ENCODE measurements at regions not wholly inside any gene's neighbourhood (a gene's known extent, or its start where the extent isn't known, plus 50 kb on each side); places are given as distances from the start of the nearest gene placed in this dataset.

DNA sequence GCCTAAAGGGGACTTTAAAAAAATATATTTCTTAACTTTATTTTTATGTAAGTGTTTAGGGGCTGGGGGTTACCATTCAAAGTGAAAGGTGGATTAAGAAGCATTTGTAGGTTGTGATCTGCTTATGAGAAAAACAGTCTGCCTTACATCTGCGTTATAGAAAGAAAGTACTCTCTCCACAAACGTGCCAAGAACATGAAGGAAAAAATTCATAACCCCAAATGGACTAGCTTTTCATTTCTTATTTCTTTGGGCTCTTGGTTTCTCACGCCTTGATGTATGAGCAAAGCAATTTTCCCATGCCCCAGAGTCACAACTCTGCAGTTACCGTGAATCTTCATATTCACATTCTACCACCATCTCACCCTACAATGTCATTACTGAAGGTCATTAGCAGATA is 1165.1 kb upstream of the ADGRL4 start:
- no peak overlapping the region for H3K27ac ChIP-seq
- TF ChIP-seq, protein P1, sequence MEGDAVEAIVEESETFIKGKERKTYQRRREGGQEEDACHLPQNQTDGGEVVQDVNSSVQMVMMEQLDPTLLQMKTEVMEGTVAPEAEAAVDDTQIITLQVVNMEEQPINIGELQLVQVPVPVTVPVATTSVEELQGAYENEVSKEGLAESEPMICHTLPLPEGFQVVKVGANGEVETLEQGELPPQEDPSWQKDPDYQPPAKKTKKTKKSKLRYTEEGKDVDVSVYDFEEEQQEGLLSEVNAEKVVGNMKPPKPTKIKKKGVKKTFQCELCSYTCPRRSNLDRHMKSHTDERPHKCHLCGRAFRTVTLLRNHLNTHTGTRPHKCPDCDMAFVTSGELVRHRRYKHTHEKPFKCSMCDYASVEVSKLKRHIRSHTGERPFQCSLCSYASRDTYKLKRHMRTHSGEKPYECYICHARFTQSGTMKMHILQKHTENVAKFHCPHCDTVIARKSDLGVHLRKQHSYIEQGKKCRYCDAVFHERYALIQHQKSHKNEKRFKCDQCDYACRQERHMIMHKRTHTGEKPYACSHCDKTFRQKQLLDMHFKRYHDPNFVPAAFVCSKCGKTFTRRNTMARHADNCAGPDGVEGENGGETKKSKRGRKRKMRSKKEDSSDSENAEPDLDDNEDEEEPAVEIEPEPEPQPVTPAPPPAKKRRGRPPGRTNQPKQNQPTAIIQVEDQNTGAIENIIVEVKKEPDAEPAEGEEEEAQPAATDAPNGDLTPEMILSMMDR (conservative IDR thresholded peaks at IDR 0.05): no peak

GRCh38 chr1:80170811-80171485 is 1164.4 kb upstream of the ADGRL4 start:
- TF ChIP-seq, protein P1 (conservative IDR thresholded peaks at IDR 0.05): no peak
- no peak overlapping the region for H3K27ac ChIP-seq

- H3K27ac ChIP-seq: no peak overlapping the region
- TF ChIP-seq, protein P1 (conservative IDR thresholded peaks at IDR 0.05): peak; percentile 17; the same call in 1 of the 2 replicates
These were observed 1157.6 kb upstream of the ADGRL4 start for GRCh38 chr1:80164150-80164549.

GRCh38 chr1:80163686-80164085 is 1157.2 kb upstream of the ADGRL4 start:
- TF ChIP-seq, protein P1 (conservative IDR thresholded peaks at IDR 0.05): no peak
- H3K27ac ChIP-seq: no peak overlapping the region

DNA sequence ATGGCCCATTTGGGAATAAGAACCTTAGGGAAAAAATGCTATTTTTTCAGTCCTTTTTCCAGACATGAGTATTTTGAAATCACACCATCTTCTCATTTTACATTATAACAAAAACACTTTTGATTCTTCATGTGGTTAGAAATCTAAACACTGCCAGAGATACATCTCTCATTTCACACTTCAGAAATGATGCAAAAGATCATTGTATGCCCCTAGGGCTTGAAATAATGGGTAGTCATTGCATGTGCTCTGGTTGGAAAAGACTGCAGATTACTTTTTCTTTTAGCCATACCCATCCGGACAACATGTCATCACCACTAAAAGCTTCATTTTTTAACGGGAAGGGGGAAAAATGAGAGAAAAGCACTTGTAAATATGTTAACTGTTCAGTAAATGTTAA is 1152.2 kb upstream of the ADGRL4 start:
- no peak overlapping the region for H3K27ac ChIP-seq
- TF ChIP-seq, protein P1 (conservative IDR thresholded peaks at IDR 0.05): no peak

GRCh38 chr1:80158266-80158665 is 1151.7 kb upstream of the ADGRL4 start:
- TF ChIP-seq, protein P1 (conservative IDR thresholded peaks at IDR 0.05): no peak
- no peak overlapping the region for H3K27ac ChIP-seq

DNA sequence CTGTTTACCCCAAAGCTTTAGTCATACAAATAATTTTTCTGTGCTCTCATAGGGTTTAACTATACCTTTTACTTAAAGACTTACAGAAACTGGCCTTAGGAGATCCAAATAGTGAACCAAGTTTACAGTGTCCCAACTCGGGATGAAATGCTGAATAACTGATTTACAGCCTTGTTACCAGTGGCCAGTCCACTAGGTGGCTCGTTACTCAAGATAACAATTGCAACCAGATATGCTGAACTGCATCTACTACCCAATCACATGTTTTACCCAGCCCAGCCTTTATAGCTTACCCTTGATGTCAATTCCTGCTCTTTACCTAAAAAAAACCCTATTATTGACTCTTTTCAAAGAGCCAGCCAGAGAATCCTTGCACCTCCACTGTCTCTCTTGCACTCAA is 1148.8 kb upstream of the ADGRL4 start:
- no peak overlapping the region for H3K27ac ChIP-seq
- TF ChIP-seq, protein P1 (conservative IDR thresholded peaks at IDR 0.05): 0 out of 2 replicates have a peak, but pooled peaks have one; percentile 19
